NCI-H524 (cell line): ENCODE measurements at regions not wholly inside any gene's neighbourhood (a gene's known extent, or its start where the extent isn't known, plus 50 kb on each side); places are given as distances from the start of the nearest gene placed in this dataset.
"Not testable (repeated sequence)": the region's sequence is repeated elsewhere in the genome, so short reads cannot be mapped to it uniquely, and the experiment has no call there.

Experiments used
- DNase-seq, 2 experiments: peaks; one replicate each; lab custom pipeline; 2025; lab: John Stamatoyannopoulos, UW

GRCh38 chr2:66242888-66243287 lies 192.0 kb upstream of the MEIS1 start:
- DNase-seq: not testable (repeated sequence)

GRCh38 chr2:66242099-66242789 lies 192.7 kb upstream of the MEIS1 start:
- DNase-seq: no peak

DNA sequence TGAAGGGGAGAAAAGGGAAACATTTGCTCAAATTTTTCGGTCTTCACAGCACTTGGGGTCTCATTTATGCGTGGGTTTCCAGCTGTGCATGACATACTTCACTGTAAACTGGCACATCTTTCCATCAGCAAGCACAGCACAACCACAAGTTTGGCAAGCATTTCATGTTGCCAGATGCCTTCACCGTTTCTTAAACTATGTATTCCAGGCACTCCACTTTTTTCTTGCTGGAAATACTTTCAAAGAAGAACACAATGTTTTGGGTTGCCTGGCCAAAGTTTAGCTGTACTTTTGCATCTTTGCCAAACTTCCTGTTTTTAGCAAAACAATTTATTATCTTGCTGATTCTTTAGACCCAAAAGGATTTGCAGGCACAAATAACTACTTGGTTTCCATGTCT lies 194.6 kb upstream of the MEIS1 start:
- no peak for DNase-seq

GRCh38 chr2:66239655-66240054 lies 195.3 kb upstream of the MEIS1 start:
- no peak for DNase-seq

DNA sequence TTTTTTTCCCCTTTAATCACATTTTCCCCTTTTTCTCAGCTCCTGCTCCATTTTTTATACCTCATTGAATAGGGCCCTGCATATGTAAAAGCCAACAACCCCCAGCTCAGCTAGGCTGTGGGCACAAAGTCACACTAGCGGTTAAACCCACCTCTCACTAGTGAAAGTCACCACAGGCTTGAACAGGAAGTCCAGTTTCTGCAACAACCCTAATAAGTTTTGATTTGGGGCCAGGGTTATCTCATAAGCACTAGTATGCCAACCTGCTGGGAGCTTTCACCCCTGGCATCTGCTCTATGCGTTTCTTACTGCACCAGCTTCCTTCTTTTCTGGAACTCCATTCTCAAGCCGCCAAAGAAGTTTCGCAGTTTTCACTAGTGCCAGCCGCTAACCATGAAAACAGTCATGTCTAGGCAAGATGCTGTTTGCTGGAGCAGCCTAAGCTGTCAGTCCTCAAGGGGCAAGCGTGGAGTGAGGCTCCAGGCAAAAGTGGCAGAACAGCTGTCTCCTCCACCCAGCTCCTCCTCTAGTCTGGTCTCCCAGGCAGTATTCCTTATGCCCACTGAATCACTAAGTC lies 197.0 kb upstream of the MEIS1 start:
- DNase-seq: peak; percentile 66 to 82

DNA sequence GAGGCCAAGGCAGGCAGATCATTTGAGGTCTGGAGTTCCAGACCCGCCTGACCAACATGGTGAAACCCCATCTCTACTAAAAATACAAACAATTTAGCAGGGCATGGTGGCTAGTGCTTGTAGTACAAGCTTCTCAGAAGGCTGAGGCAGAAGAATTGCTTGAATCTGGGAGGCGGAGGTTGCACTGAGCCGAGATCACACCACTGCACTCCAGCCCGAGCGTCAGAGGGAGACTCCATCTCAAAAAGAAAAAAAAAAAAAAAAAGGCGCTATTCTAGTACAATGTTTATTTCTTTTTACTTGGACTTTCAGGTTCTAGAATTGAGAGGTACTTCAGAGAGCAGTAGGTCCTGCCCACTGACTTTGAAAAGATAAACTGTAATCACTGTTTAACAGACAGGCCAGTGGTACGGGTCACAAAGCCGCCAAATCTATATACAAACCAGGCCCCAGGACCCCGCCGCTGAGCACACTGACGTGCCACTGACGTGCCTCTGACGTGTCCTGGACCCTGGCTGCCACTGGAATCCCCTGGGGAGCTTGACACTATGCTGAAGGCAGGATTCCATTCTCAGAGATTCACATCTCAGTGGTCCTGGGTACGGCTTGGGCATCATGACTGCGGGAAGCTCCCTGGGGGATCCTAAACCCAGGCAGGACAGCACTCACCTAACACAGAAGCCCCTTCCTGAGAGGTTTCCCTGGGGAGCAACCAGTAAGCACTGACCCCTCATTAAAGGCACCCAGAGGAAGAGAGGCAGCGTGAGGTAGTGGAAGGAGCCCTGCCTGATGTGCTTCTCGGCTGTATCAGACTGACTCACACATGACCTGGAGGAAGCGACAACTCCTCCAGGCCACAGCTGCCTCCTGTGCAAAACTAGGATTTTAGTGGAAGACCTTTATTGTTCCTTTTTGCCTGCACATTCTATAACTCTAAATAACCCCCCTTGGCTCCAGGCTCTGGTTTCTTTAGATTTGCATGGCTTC lies 197.8 kb upstream of the MEIS1 start:
- no peak for DNase-seq

GRCh38 chr2:66236067-66236685 lies 198.7 kb upstream of the MEIS1 start:
- DNase-seq: no peak

- DNase-seq: no peak
Observed at GRCh38 chr2:66235428-66235827, 199.5 kb upstream of the MEIS1 start.

DNA sequence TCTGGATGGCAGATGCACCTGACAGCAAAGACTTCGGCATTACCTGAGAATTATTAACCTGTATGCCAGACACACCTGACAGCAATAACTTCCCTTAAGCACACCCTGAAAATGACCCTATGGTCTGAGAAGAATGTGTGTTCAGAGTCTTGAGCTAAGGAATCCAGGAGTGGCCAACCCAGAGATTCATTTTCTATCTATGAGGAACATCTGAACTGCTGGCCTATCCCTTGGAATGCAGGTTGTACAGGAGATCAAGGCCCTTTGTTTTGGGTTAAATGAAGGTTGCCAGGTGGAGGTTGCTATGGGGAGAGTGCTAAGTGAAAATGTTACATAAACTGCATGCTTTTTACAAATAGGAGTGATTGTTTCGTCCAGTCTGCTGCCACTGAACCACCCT lies 200.9 kb upstream of the MEIS1 start:
- DNase-seq: no peak

- no peak for DNase-seq
Observed at GRCh38 chr2:66228128-66228547, 206.8 kb upstream of the MEIS1 start.

GRCh38 chr2:66217039-66217585 lies 217.8 kb upstream of the MEIS1 start:
- DNase-seq: no peak

DNA sequence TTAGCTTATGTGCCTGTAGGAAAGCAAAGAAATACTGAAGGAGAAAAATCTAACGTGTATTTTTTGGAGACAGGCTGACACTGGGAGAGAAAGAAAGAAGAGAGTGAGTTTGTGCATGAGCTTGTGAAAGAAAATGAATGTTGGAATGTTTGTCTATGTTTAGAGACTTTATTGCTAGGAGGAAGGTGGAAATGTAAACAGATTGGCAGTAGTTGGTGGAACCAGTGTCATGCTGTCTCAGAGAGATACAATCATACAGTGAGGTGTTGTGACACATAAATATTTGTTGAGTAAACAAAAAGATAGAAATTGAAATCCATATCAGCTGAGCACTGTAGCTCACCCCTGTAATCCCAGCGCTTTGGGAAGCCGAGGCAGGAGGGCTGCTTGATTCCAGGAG lies 222.2 kb upstream of the MEIS1 start:
- no peak for DNase-seq

DNA sequence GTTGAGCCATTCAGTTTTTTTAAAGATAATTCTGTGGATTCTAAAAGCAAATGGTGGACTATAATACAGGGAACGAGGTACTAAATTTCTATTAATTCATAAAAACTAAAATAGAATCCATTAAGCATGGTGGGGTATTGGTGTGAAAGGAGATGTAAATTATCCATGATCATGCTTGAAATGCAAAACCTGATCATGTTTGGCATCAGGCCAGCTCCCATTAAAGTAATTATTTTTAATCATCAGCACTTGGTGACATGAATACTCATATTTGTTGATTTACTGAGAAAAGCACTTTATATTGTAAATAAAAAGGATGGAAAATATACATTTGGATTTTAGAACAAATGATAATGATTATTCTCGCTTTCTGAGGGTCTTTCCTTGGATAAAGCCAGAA lies 232.3 kb upstream of the MEIS1 start:
- DNase-seq: no peak

- DNase-seq: no peak
Observed at GRCh38 chr2:66201242-66201641, 233.7 kb upstream of the MEIS1 start.

DNA sequence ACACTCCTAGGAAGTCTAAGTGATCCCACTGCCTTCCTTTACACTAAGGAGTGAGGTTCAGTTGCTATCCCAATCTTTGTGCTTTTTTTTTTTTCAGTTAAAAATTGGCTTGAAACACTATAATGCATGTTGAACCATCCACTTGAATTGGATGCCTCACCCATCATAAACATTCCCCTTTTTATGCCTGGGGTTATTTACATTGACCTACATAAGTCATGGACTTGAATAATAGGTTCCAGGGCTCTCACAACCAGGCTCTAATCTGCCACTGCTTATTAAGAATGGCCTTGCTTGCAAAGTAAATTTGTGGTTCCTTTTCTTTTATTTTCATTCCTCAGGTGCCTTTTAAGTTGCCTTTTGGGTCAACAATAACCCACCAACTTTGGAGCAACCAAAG lies 236.1 kb upstream of the MEIS1 start:
- DNase-seq: no peak

- no peak for DNase-seq
Observed at GRCh38 chr2:66192888-66193287, 242.0 kb upstream of the MEIS1 start.

DNA sequence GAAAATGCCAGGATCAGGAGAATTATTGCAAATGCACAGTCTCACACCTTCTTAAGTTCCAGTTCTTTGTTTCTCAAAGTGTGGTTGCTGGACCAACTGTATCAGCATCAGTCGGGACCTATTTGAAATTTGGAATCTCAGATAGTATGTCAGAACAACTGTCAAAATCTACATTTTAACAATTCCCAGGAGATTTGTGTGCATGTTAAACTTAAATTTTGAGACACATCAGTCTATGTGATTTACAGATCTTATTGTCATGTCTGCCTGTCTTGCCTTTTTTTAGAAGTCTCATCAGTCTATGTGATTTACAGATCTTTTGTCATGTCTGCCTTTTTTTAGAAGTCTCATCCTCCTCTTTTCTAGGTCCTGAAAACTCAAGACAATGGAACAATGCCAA lies 243.6 kb upstream of the MEIS1 start:
- no peak for DNase-seq

DNA sequence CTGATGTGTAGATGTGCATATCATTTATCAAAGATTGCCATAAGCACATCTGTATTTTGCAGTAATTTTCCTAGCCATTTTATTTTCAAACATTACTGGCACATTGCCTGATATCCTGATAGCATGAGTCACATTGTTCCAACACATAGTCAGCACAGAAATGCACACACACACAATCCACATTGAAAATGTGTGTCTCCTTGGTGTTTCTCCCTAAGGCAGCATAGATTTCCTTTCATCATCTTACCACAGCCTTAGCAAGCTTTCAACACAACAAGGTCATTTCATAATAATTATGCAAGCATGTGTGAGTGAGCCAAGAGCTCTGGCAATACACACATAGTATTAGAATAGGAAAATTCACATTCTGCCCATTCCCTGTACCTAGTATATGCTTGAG lies 245.4 kb upstream of the MEIS1 start:
- DNase-seq: no peak

DNA sequence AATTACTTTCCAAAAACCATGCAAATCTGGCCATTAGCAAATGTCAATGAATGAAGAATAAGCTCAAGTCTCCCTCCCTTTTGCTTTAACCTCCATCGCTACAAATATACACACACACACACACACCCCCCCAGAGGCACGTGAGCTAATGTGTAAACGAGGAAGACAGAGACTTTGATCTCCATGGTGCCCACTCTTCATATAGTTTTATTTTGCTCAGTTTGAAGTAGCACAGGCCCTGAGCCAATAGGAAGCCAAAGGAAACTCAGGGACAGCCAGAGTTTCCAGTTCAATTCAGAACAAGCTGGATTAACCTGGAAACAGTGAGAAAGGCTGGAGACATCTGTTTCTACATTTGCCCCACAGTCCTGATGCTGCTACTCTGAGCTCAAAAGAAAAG lies 248.4 kb upstream of the MEIS1 start:
- DNase-seq: no peak

DNA sequence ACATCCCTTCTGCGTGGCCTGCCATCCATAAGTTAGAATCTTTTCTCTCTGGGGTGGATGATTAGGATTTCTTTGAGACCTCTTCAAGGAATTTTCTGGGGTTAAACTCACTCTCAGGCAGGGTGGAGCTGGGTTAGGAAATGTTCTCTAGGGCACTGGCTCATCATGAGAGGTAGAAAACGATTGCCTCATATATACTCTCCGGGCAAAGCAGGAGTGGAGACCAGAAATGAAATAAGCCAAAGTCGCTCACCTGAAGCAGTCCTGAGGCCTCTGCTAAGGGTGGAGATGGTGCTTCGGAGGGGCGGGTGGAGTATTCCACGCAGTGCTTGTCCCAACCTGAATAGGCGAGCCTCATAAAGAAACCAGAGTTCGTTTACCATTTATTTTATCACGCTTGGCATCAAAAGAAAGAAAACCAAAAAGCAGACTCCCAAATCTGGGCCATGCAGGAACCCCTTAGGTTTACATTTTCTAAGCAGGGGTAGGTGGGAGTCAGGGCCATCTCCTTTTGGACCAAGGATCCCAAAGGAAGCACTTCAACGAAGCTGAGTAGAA lies 249.3 kb upstream of the MEIS1 start:
- no peak for DNase-seq

DNA sequence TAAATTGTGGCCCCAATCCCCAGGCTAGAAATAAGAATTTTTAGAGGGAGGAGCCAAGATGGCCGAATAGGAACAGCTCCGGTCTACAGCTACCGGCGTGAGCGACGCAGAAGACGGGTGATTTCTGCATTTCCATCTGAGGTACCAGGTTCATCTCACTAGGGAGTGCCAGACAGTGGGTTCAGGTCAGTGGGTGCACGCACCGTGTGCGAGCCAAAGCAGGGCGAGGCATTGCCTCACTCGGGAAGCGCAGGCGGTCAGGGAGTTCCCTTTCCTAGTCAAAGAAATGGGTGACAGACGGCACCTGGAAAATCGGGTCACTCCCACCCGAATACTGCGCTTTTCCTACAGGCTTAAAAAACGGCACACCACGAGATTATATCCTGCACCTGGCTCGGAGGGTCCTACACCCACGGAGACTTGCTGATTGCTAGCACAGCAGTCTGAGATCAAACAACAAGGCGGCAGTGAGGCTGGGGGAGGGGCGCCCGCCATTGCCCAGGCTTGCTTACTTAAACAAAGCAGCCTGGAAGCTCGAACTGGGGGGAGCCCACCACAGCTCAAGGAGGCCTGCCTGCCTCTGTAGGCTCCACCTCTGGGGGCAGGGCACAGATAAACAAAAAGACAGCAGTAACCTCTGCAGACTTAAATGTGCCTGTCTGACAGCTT lies 257.7 kb upstream of the MEIS1 start:
- not testable (repeated sequence) for DNase-seq
